CD14-positive monocyte (primary cell): ENCODE measurements at regions not wholly inside any gene's neighbourhood (a gene's known extent, or its start where the extent isn't known, plus 50 kb on each side); places are given as distances from the start of the nearest gene placed in this dataset.

Experiments
- DNase-seq, 3 donors: peaks; one replicate each; pipeline ENCODE4 v3.0.0-alpha.2; 2011 to 2022
- H2AFZ ChIP-seq: 2 replicates; pipeline ENCODE4 v1.6.0; 2012; ENCODE audit warnings: mild to moderate bottlenecking, low read depth, low read length, inconsistent platforms; ENCODE audit not compliant: insufficient read depth, poor library complexity, severe bottlenecking
- H3K27ac ChIP-seq, 2 donors: 1 replicate in 1 of 2; 2 replicates in 1 of 2; pipeline ENCODE4 v1.5.1; 2012 to 2013; ENCODE audit warnings: low read length in 2 of 2, control low read depth in 1 of 2, inconsistent platforms in 1 of 2, low read depth in 1 of 2, mild to moderate bottlenecking in 1 of 2
- H3K27me3 ChIP-seq, 2 donors: one replicate each; pipeline versions ENCODE4 v1.6.0 to v1.6.1; 2011 to 2013; ENCODE audit warnings: low read length in 2 of 2; ENCODE audit not compliant: control insufficient read depth in 2 of 2, insufficient read depth in 2 of 2
- H3K36me3 ChIP-seq, 2 donors: replicated peaks in 1 of 2; 1 replicate in 1 of 2; 2 replicates in 1 of 2; pipeline versions ENCODE4 v1.5.1 to v1.6.1; 2012 to 2013; ENCODE audit warnings: low read length in 2 of 2, control low read depth in 1 of 2, inconsistent platforms in 1 of 2, mild to moderate bottlenecking in 1 of 2; ENCODE audit not compliant: insufficient read depth in 2 of 2, control insufficient read depth in 1 of 2
- H3K4me1 ChIP-seq, 2 donors: 1 replicate in 1 of 2; 2 replicates in 1 of 2; pipeline versions ENCODE4 v1.5.1 to v1.6.1; 2012 to 2013; ENCODE audit warnings: low read length in 2 of 2, control low read depth in 1 of 2, inconsistent platforms in 1 of 2, mild to moderate bottlenecking in 1 of 2, moderate library complexity in 1 of 2; ENCODE audit not compliant: insufficient read depth in 2 of 2, control insufficient read depth in 1 of 2
- H3K4me2 ChIP-seq: replicated peaks from 2 replicates; pipeline ENCODE3; 2012; ENCODE audit warnings: low read length, moderate library complexity, mild to moderate bottlenecking; ENCODE audit not compliant: poor library complexity, severe bottlenecking; ENCODE audit errors: extremely low read depth
- H3K4me3 ChIP-seq, 3 experiments: fragments of 200-600 bp in 1 of 3; sonication (generic) in 1 of 3; replicated peaks in 1 of 3; 1 replicate in 2 of 3; 2 replicates in 1 of 3; pipeline ENCODE4 v1.5.1; 2011 to 2013; ENCODE audit warnings: low read length in 3 of 3, mild to moderate bottlenecking in 3 of 3, control low read depth in 2 of 3, low read depth in 2 of 3, inconsistent platforms in 1 of 3, moderate library complexity in 1 of 3
- H3K79me2 ChIP-seq: 2 replicates; pipeline ENCODE4 v1.6.0; 2012; ENCODE audit warnings: mild to moderate bottlenecking, control low read depth, inconsistent platforms, low read length, moderate library complexity; ENCODE audit not compliant: insufficient read depth
- H3K9ac ChIP-seq: 2 replicates; pipeline ENCODE4 v1.6.0; 2017; ENCODE audit warnings: low read length, mild to moderate bottlenecking; ENCODE audit not compliant: insufficient read depth, poor library complexity, severe bottlenecking
- H3K9me3 ChIP-seq, 2 donors: replicated peaks in 1 of 2; 1 replicate in 1 of 2; 2 replicates in 1 of 2; pipeline versions ENCODE4 v1.5.1 to v1.6.1; 2012 to 2013; ENCODE audit warnings: low read length in 2 of 2, control low read depth in 1 of 2; ENCODE audit not compliant: control insufficient read depth in 1 of 2, insufficient read depth in 1 of 2
- H4K20me1 ChIP-seq: 2 replicates; pipeline ENCODE4 v1.6.0; 2012; ENCODE audit warnings: mild to moderate bottlenecking, low read length, control low read depth, moderate library complexity; ENCODE audit not compliant: insufficient read depth
- H3K27ac Mint-ChIP-seq, 7 donors: one replicate each; pipeline ENCODE4 v1.8.0; 2020; ENCODE audit warnings: mild to moderate bottlenecking in 7 of 7, mixed read lengths in 7 of 7, moderate library complexity in 6 of 7, inconsistent platforms in 2 of 7
- H3K27me3 Mint-ChIP-seq, 3 donors: one replicate each; pipeline ENCODE4 v1.8.0; 2021 to 2022; ENCODE audit warnings: low read depth in 3 of 3, mild to moderate bottlenecking in 3 of 3, mixed read lengths in 3 of 3, moderate library complexity in 3 of 3, inconsistent platforms in 1 of 3
- H3K36me3 Mint-ChIP-seq, 2 donors: one replicate each; pipeline ENCODE4 v1.8.0; 2020; ENCODE audit warnings: mixed read lengths in 2 of 2, inconsistent platforms in 1 of 2, mild to moderate bottlenecking in 1 of 2
- H3K4me1 Mint-ChIP-seq: one replicate; pipeline ENCODE4 v1.8.0; 2020; ENCODE audit warnings: mild to moderate bottlenecking, mixed read lengths
- H3K4me3 Mint-ChIP-seq, 2 donors: one replicate each; pipeline ENCODE4 v1.8.0; 2020; ENCODE audit warnings: mild to moderate bottlenecking in 2 of 2, mixed read lengths in 2 of 2, moderate library complexity in 1 of 2
- H3K9me3 Mint-ChIP-seq, 7 donors: one replicate each; pipeline ENCODE4 v1.8.0; 2020 to 2022; ENCODE audit warnings: mixed read lengths in 7 of 7, mild to moderate bottlenecking in 6 of 7, moderate library complexity in 6 of 7, inconsistent platforms in 2 of 7
- CTCF ChIP-seq: fragments of 200-600 bp; IDR thresholded peaks from one replicate; pipeline ENCODE4 v1.8.0; 2022; ENCODE audit warnings: antibody characterized with exemption, mild to moderate bottlenecking
- WGBS: methylation state at CpG from one replicate; pipeline ENCODE4 v1.1.5; 2013; ENCODE audit warnings: missing lambda C conversion rate; ENCODE audit not compliant: insufficient coverage; 5-methylcytosine and 5-hydroxymethylcytosine counted together
- intact Hi-C, 2 donors: fragments of 100-400 bp; cut with micrococcal nuclease; formaldehyde crosslinking; loops; one replicate each; pipeline versions ENCODE4 v1.15.0 to v1.15.1; 2023

GRCh38 chr1:186532466-186532865 is 71.6 kb upstream of the PDC start:
- WGBS = no CpG with 5 or more reads among the region's 2 CpGs
- Mint-ChIP-seq H3K27ac (no peak overlapping the region), H3K36me3 (peaks cover 0 to 3% of the 10 kb centered on the region in 2 donors), H3K27me3 (no peaks in the 10 kb centered on the region), H3K4me1 (peaks cover 20% of the 10 kb centered on the region), H3K4me3 (no peak overlapping the region), H3K9me3 (peaks cover 0 to 7% (median 0%) of the 10 kb centered on the region in 7 donors)
- Histone ChIP-seq H3K4me3 (no peak overlapping the region), H3K4me1 (peaks cover 11 to 18% of the 10 kb centered on the region in 2 donors), H3K36me3 (no peaks in the 10 kb centered on the region), H4K20me1 (no peaks in the 10 kb centered on the region), H2AFZ (no peak overlapping the region), H3K79me2 (no peaks in the 10 kb centered on the region), H3K27me3 (no peaks in the 10 kb centered on the region), H3K4me2 (no peak overlapping the region), H3K9ac (no peak overlapping the region), H3K9me3 (no peaks in the 10 kb centered on the region), H3K27ac (no peak overlapping the region)
- no peak for DNase-seq
- intact Hi-C loops = no loop called here
- TF ChIP-seq CTCF = no peak

GRCh38 chr1:186531561-186532165 is 70.7 kb upstream of the PDC start:
- H2AFZ ChIP-seq = no peak overlapping the region
- no peak overlapping the region for H3K4me3 ChIP-seq
- peak overlapping the region in 1 of 7 donors; percentile 38 for H3K27ac Mint-ChIP-seq
- DNase-seq = no peak
- H3K36me3 ChIP-seq = no peaks in the 10 kb centered on the region
- H3K4me1 Mint-ChIP-seq = peaks cover 14% of the 10 kb centered on the region
- intact Hi-C loops = no loop called here
- H4K20me1 ChIP-seq = no peaks in the 10 kb centered on the region
- H3K4me3 Mint-ChIP-seq = no peak overlapping the region
- no peak overlapping the region for H3K27ac ChIP-seq
- no peak for TF ChIP-seq CTCF
- H3K36me3 Mint-ChIP-seq = peaks cover 0 to 3% of the 10 kb centered on the region in 2 donors
- WGBS = 20% methylated on average over 1 of the region's 1 CpG
- no peaks in the 10 kb centered on the region for H3K27me3 ChIP-seq
- H3K9me3 ChIP-seq = no peaks in the 10 kb centered on the region
- H3K4me1 ChIP-seq = peaks cover 10 to 12% of the 10 kb centered on the region in 2 donors
- peaks cover 0 to 7% (median 0%) of the 10 kb centered on the region in 7 donors for H3K9me3 Mint-ChIP-seq
- H3K4me2 ChIP-seq = no peak overlapping the region
- no peaks in the 10 kb centered on the region for H3K27me3 Mint-ChIP-seq
- H3K79me2 ChIP-seq = no peaks in the 10 kb centered on the region
- H3K9ac ChIP-seq = no peak overlapping the region
